Right lobe of liver (tissue), 6 donors: ENCODE measurements at regions not wholly inside any gene's neighbourhood (a gene's known extent, or its start where the extent isn't known, plus 50 kb on each side); places are given as distances from the start of the nearest gene placed in this dataset.
"Not testable (repeated sequence)": the region's sequence is repeated elsewhere in the genome, so short reads cannot be mapped to it uniquely, and the experiment has no call there.

ENCODE experiments used
- ATAC-seq, 4 donors: fragments of 200-7000 bp; cut with Tn5 transposase; one replicate each; pipeline ENCODE4 v1.9.1; 2020; ENCODE audit warnings: mild to moderate bottlenecking in 4 of 4, moderate library complexity in 4 of 4
- DNase-seq, 3 donors: peaks; one replicate each; pipeline ENCODE4 v3.0.0-alpha.2; 2020
- H3K27ac ChIP-seq, 3 donors: fragments of 200-600 bp; one replicate each; pipeline ENCODE4 v1.8.0; 2022
- H3K27me3 ChIP-seq, 2 donors: fragments of 200-600 bp; one replicate each; pipeline ENCODE4 v1.8.0; 2022
- H3K36me3 ChIP-seq, 4 donors: fragments of 200-600 bp; sonication (generic) in 1 of 4; one replicate each; pipeline versions ENCODE4 v1.5.1 to v1.8.0; 2017 to 2022; ENCODE audit warnings: control low read depth in 1 of 4
- H3K4me1 ChIP-seq, 4 donors: fragments of 200-600 bp; sonication (generic) in 1 of 4; one replicate each; pipeline versions ENCODE4 v1.5.1 to v1.8.0; 2017 to 2022; ENCODE audit warnings: control low read depth in 1 of 4
- H3K4me3 ChIP-seq, 3 donors: fragments of 200-600 bp; one replicate each; pipeline ENCODE4 v1.8.0; 2022
- H3K9me3 ChIP-seq, 4 donors: fragments of 200-600 bp; sonication (generic) in 1 of 4; one replicate each; pipeline versions ENCODE4 v1.5.1 to v1.8.0; 2017 to 2022; ENCODE audit warnings: control low read depth in 1 of 4
- POLR2A ChIP-seq: fragments of 450-650 bp; IDR thresholded peaks from one replicate; pipeline ENCODE4 v1.6.1; 2017; ENCODE audit warnings: antibody characterized with exemption, mild to moderate bottlenecking
- WGBS: methylation state at CpG from one replicate; pipeline ENCODE4 v1.1.6; 2018; ENCODE audit warnings: low coverage, low lambda C conversion rate; ENCODE audit not compliant: insufficient coverage; ENCODE audit errors: missing lambda C conversion rate; 5-methylcytosine and 5-hydroxymethylcytosine counted together
- intact Hi-C, 2 donors: fragments of 100-400 bp; cut with DNase I; formaldehyde crosslinking; loops; one replicate each; pipeline versions ENCODE4 v1.11.2 to v1.14.1; 2022
- TF ChIP-seq, protein P1 (sequence below), 4 donors: fragments of 200-600 bp in 3 of 4; fragments of 450-650 bp in 1 of 4; IDR thresholded peaks; one replicate each; pipeline versions ENCODE4 v1.5.1 to v1.8.0; 2016 to 2022; ENCODE audit warnings: antibody characterized with exemption in 4 of 4, mild to moderate bottlenecking in 2 of 4
- donor health status: DM: no; HTN: yes; CAD: no.
- donor health status: DM: no; HTN: no; CAD: no.
- donor health status: DM: no; HTN: no; CAD: no.
- donor health status: DM: no; HTN: yes; CAD: no.
- donor health status: DM: no; HTN: yes; CAD: no.

DNA sequence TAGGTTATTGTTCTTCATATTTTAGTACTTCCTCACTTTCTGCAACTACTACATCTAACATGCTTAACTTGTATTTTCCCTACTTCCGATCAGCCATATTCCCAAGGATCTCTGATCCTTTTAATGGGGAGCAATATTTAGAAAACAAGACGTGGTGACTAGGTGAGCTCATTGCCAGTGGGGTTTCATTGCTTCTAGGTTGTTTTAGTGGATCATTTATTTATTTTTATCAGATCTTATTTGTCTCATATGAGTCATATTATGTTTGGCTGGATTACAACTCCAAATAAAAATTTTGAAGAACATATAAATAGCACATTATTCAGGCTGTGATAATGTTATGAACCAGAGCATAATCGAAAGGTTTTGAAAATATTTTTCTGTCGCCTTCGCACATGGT, 480.9 kb upstream of the TMEFF2 start:
- DNase-seq (no peak), ATAC-seq (no peak)
- H3K27me3 ChIP-seq, result no peaks in the 10 kb centered on the region
- no peak overlapping the region for H3K4me3 ChIP-seq
- 63% methylated on average over 5 of the region's 5 CpGs for WGBS
- TF ChIP-seq POLR2A, result no peak
- TF ChIP-seq, protein P1, sequence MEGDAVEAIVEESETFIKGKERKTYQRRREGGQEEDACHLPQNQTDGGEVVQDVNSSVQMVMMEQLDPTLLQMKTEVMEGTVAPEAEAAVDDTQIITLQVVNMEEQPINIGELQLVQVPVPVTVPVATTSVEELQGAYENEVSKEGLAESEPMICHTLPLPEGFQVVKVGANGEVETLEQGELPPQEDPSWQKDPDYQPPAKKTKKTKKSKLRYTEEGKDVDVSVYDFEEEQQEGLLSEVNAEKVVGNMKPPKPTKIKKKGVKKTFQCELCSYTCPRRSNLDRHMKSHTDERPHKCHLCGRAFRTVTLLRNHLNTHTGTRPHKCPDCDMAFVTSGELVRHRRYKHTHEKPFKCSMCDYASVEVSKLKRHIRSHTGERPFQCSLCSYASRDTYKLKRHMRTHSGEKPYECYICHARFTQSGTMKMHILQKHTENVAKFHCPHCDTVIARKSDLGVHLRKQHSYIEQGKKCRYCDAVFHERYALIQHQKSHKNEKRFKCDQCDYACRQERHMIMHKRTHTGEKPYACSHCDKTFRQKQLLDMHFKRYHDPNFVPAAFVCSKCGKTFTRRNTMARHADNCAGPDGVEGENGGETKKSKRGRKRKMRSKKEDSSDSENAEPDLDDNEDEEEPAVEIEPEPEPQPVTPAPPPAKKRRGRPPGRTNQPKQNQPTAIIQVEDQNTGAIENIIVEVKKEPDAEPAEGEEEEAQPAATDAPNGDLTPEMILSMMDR (IDR thresholded peaks at IDR 0.05), result no peak
- no peaks in the 10 kb centered on the region for H3K36me3 ChIP-seq
- intact Hi-C loops, result no loop called here
- H3K9me3 ChIP-seq, result no peaks in the 10 kb centered on the region
- H3K27ac ChIP-seq, result no peak overlapping the region
- H3K4me1 ChIP-seq, result no peaks in the 10 kb centered on the region

DNA sequence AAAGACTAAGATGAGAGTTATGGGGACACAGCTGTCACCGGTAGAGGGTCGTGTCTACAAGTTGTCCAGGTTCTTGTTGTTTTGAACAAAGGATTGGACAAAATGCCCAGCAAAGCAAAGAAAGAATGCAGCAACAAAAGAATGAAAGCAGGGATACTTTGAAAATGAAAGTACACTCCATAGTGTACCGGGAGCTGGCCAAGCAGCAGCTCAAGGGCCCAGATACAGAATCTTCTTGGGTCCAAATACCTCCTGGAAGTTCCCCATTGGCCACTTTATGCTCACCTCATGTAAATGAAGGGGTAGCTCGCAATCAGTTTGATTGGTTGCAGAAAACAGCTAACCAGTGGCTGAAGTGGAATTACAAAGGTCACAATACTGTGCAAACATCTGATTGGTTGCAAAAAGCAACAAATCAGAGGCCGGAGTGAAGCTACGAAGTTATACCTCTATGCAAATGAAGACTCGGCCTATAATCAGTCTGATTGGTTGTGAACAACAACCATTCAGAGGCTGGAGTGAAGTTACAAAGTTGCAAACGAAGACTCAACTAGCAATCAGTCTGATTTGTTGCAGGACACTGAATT, 474.9 kb upstream of the TMEFF2 start:
- TF ChIP-seq, protein P1 (IDR thresholded peaks at IDR 0.05), result no peak
- TF ChIP-seq POLR2A, result no peak

DNA sequence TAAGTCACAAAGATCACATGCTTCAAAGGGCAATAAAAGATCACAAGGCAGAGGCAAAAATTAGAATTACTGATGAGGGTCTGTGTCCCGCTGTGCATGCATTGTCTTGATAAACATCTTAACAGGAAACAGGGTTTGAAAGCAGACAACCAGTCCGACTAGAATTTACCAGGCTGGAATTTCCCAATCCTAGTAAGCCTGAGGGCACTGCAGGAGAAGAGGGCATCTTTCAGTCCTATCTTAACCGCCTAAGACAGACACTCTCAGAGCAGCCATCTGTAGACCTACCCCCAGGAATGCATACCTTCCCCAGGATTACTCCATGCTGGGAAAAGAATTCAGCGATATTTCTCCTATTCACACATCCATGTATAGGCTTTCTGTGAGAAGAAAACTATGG, 465.8 kb upstream of the TMEFF2 start:
- intact Hi-C loops, H3K36me3 ChIP-seq, ATAC-seq, H3K27me3 ChIP-seq, H3K27ac ChIP-seq, DNase-seq, H3K9me3 ChIP-seq, H3K4me1 ChIP-seq, H3K4me3 ChIP-seq: not testable (repeated sequence)
- 48% methylated on average over 4 of the region's 4 CpGs for WGBS

More for the DNA sequence above, 474.9 kb upstream of the TMEFF2 start:
- ATAC-seq (no peak), DNase-seq (no peak)
- Histone ChIP-seq H3K4me3 (no peak overlapping the region), H3K27ac (no peak overlapping the region), H3K9me3 (no peaks in the 10 kb centered on the region), H3K36me3 (no peaks in the 10 kb centered on the region), H3K4me1 (no peaks in the 10 kb centered on the region), H3K27me3 (no peaks in the 10 kb centered on the region)
- 64% methylated on average over 8 of the region's 8 CpGs for WGBS
- intact Hi-C loops, result no loop called here

DNA sequence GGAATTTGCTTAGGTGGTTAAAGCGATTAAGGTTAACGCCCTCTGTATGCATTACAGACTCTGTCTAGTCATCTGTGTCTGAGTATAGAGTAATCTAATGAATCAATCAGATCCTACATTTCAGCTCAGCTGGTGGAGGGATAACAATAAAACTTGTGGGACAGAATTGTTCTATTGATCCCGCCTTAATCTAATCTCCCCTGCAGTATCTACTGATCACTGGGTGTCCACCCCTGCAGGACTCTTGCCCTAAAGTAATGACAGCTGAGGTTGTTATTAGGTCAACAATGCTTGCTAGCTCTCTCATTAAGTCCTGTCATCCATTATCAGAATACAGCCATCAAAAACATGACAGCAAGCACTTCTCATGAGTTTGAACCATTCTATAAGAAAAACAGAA, 462.6 kb upstream of the TMEFF2 start:
- ATAC-seq, result no peak
- H3K4me1 ChIP-seq, result no peaks in the 10 kb centered on the region
- TF ChIP-seq, protein P1 (IDR thresholded peaks at IDR 0.05), result no peak
- no peak for TF ChIP-seq POLR2A
- no peaks in the 10 kb centered on the region for H3K9me3 ChIP-seq
- no peak overlapping the region for H3K27ac ChIP-seq
- no peak overlapping the region for H3K4me3 ChIP-seq
- DNase-seq, result no peak
- WGBS, result 38% methylated on average over 3 of the region's 3 CpGs
- H3K36me3 ChIP-seq, result no peaks in the 10 kb centered on the region
- intact Hi-C loops, result no loop called here
- H3K27me3 ChIP-seq, result no peaks in the 10 kb centered on the region

DNA sequence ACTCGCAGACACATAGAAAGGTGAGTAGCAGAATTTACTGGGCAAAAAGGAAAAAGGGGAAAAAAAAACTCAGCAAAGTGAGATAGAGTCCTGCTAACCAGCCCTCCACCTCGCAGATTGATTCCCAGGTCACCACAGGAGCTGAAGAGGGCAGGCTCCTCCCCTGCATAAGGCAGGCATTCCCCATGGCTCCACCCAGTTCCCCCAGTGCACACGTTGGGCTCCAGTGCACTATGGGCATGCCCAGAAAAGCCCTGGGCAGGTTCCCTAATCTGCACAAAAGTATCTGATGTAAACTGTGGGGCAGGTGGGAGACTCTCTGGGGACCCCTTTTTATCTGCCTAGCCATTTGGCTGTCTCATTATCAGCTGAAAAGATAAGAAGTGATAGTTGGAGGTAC, 461.2 kb upstream of the TMEFF2 start:
- ATAC-seq, result no peak
- 43% methylated on average over 2 of the region's 3 CpGs for WGBS

More for the DNA sequence above, 461.2 kb upstream of the TMEFF2 start:
- no peak overlapping the region for H3K4me3 ChIP-seq
- no peak for DNase-seq
- no peak overlapping the region for H3K27ac ChIP-seq
- intact Hi-C loops, result no loop called here
- no peaks in the 10 kb centered on the region for H3K4me1 ChIP-seq
- TF ChIP-seq POLR2A, result no peak
- TF ChIP-seq, protein P1 (IDR thresholded peaks at IDR 0.05), result no peak
- no peaks in the 10 kb centered on the region for H3K9me3 ChIP-seq
- no peaks in the 10 kb centered on the region for H3K27me3 ChIP-seq
- no peaks in the 10 kb centered on the region for H3K36me3 ChIP-seq
